GM23338 (cell line): ENCODE measurements at regions not wholly inside any gene's neighbourhood (a gene's known extent, or its start where the extent isn't known, plus 50 kb on each side); places are given as distances from the start of the nearest gene placed in this dataset.

Experiments
- CREB1 ChIP-seq: fragments of 250-450 bp; sonication (Bioruptor Pico); IDR thresholded peaks from 2 replicates; pipeline ENCODE4 v1.5.0; 2020; ENCODE audit warnings: low read depth, mild to moderate bottlenecking, moderate library complexity
- EZH2 ChIP-seq: fragments of 200-600 bp; sonication (generic); IDR thresholded peaks from one replicate; pipeline ENCODE4 v1.8.0; 2017; ENCODE audit warnings: antibody characterized with exemption, mild to moderate bottlenecking, low read depth; ENCODE audit not compliant: unreplicated experiment
- EZH2phosphoT487 ChIP-seq: fragments of 200-600 bp; sonication (generic); IDR thresholded peaks from one replicate; pipeline ENCODE4 v1.8.1; 2018; ENCODE audit warnings: antibody characterized with exemption; ENCODE audit not compliant: unreplicated experiment
- NANOG ChIP-seq: IDR thresholded peaks from 2 replicates; pipeline ENCODE4 v1.6.1; 2016; ENCODE audit warnings: antibody characterized with exemption, borderline replicate concordance
- POLR2AphosphoS5 ChIP-seq: IDR thresholded peaks from 2 replicates; pipeline ENCODE4 v1.6.1; 2016; ENCODE audit warnings: antibody characterized with exemption, low read depth
- STAT1 ChIP-seq: IDR thresholded peaks from one replicate; pipeline ENCODE4 v1.6.1; 2016; ENCODE audit warnings: antibody characterized with exemption; ENCODE audit not compliant: unreplicated experiment
- ZNF331 ChIP-seq: fragments of 250-450 bp; sonication (Bioruptor Pico); IDR thresholded peaks from 2 replicates; pipeline ENCODE4 v1.5.0; 2020; ENCODE audit warnings: low read depth, mild to moderate bottlenecking, moderate library complexity
- TF ChIP-seq, protein P1 (sequence below), 2 experiments: fragments of 200-600 bp in 1 of 2; sonication (generic) in 1 of 2; conservative IDR thresholded peaks; 2 replicates each; pipeline versions ENCODE4 v1.5.1 to v1.6.1; 2016 to 2017; ENCODE audit warnings: antibody characterized with exemption in 2 of 2, low read depth in 2 of 2, mild to moderate bottlenecking in 2 of 2, moderate library complexity in 1 of 2
- TF ChIP-seq, protein P2 (sequence below): IDR thresholded peaks from one replicate; pipeline ENCODE4 v1.6.1; 2018; ENCODE audit warnings: antibody characterized with exemption; ENCODE audit not compliant: unreplicated experiment
- TF ChIP-seq, protein P3 (sequence below): IDR thresholded peaks from 2 replicates; pipeline ENCODE4 v1.6.1; 2016; ENCODE audit warnings: antibody characterized with exemption

DNA sequence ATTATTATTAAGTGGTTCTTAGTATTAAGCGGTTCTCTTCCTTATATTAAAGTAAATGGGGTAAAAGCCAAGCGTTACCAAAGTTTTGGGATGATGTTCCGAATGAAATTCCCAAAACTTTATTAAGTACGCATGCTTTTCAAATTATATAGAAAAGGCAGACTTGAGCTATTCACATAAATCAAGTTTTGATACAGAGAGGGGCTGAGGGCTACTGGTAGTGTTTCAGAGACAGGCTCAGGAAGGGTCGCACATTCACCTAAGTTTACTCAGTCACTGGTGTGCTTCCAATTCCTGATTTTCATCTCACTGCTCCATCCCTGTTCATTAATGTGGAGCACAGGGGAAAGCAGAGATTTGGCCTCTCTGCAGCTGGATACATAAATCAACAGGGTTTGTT, 652.2 kb downstream of the QKI start:
- TF ChIP-seq, protein P1, sequence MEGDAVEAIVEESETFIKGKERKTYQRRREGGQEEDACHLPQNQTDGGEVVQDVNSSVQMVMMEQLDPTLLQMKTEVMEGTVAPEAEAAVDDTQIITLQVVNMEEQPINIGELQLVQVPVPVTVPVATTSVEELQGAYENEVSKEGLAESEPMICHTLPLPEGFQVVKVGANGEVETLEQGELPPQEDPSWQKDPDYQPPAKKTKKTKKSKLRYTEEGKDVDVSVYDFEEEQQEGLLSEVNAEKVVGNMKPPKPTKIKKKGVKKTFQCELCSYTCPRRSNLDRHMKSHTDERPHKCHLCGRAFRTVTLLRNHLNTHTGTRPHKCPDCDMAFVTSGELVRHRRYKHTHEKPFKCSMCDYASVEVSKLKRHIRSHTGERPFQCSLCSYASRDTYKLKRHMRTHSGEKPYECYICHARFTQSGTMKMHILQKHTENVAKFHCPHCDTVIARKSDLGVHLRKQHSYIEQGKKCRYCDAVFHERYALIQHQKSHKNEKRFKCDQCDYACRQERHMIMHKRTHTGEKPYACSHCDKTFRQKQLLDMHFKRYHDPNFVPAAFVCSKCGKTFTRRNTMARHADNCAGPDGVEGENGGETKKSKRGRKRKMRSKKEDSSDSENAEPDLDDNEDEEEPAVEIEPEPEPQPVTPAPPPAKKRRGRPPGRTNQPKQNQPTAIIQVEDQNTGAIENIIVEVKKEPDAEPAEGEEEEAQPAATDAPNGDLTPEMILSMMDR (conservative IDR thresholded peaks at IDR 0.05; ENCODE audit: low read depth in 2 of 2), result no peak
- TF ChIP-seq POLR2AphosphoS5, result no peak
- no peak for TF ChIP-seq ZNF331
- TF ChIP-seq EZH2, result no peak
- no peak for TF ChIP-seq CREB1 (CRISPR knock-in tag)
- TF ChIP-seq, protein P2, sequence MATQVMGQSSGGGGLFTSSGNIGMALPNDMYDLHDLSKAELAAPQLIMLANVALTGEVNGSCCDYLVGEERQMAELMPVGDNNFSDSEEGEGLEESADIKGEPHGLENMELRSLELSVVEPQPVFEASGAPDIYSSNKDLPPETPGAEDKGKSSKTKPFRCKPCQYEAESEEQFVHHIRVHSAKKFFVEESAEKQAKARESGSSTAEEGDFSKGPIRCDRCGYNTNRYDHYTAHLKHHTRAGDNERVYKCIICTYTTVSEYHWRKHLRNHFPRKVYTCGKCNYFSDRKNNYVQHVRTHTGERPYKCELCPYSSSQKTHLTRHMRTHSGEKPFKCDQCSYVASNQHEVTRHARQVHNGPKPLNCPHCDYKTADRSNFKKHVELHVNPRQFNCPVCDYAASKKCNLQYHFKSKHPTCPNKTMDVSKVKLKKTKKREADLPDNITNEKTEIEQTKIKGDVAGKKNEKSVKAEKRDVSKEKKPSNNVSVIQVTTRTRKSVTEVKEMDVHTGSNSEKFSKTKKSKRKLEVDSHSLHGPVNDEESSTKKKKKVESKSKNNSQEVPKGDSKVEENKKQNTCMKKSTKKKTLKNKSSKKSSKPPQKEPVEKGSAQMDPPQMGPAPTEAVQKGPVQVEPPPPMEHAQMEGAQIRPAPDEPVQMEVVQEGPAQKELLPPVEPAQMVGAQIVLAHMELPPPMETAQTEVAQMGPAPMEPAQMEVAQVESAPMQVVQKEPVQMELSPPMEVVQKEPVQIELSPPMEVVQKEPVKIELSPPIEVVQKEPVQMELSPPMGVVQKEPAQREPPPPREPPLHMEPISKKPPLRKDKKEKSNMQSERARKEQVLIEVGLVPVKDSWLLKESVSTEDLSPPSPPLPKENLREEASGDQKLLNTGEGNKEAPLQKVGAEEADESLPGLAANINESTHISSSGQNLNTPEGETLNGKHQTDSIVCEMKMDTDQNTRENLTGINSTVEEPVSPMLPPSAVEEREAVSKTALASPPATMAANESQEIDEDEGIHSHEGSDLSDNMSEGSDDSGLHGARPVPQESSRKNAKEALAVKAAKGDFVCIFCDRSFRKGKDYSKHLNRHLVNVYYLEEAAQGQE, result no peak
- TF ChIP-seq, protein P3, sequence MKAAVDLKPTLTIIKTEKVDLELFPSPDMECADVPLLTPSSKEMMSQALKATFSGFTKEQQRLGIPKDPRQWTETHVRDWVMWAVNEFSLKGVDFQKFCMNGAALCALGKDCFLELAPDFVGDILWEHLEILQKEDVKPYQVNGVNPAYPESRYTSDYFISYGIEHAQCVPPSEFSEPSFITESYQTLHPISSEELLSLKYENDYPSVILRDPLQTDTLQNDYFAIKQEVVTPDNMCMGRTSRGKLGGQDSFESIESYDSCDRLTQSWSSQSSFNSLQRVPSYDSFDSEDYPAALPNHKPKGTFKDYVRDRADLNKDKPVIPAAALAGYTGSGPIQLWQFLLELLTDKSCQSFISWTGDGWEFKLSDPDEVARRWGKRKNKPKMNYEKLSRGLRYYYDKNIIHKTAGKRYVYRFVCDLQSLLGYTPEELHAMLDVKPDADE, result no peak
- no peak for TF ChIP-seq STAT1
- TF ChIP-seq NANOG, result no peak
- TF ChIP-seq EZH2phosphoT487, result no peak
